Dermis blood vessel endothelial cell (primary cell): ENCODE measurements at regions not wholly inside any gene's neighbourhood (a gene's known extent, or its start where the extent isn't known, plus 50 kb on each side); places are given as distances from the start of the nearest gene placed in this dataset.
"Not testable (repeated sequence)": the region's sequence is repeated elsewhere in the genome, so short reads cannot be mapped to it uniquely, and the experiment has no call there.

Experiments
- DNase-seq: peaks from one replicate; pipeline ENCODE4 v3.0.0; 2010

DNA sequence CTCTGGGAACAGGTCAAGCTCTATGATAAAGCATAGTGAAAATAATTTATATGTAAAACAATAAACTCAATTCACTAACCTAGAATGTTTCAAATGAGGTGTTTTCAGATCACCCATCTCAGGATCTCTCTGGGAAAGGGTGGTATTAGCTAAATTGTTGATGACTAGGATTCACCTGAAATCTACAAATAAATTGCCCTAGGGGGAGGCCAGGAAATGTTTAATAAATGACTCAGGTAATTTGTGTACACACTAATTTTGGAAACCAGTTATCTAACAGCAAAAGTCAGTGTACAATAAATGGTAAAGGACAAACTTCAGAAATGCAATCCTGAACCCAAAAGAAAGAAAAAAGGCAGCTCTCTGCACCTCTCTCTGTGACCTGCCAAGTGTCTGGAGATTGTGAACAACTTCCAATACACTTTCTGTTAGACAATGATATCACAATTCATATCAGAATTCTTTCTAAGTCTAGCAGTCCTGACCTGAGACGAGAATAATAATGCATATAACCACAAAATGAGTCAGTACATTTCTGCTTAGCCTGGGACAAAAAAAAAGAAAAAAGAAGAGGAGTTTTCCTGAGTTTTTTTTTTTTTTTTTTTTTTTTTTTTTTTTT lies 760.0 kb downstream of the EPHA4 start:
- DNase-seq = no peak

DNA sequence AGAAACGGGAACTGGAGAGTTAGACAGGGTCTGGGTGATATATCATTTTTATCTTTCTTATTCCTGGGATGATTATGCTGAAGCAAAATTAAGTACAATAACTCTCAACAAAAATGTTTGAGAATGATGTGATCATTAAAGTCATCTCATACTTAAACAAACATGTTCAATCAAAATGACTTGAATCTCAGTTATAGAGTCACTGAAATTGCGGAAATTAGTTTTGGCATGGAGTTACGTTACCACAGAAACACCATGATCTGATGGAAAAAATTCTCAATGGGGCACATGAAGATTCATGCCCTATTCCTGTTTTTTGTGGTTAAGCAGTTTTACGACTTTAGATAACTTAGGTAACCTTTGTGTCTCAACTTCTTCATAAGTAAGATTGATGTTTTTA lies 757.7 kb downstream of the EPHA4 start:
- DNase-seq = no peak

- no peak for DNase-seq
Observed at GRCh38 chr2:220815698-220816097, 756.4 kb downstream of the EPHA4 start.

DNA sequence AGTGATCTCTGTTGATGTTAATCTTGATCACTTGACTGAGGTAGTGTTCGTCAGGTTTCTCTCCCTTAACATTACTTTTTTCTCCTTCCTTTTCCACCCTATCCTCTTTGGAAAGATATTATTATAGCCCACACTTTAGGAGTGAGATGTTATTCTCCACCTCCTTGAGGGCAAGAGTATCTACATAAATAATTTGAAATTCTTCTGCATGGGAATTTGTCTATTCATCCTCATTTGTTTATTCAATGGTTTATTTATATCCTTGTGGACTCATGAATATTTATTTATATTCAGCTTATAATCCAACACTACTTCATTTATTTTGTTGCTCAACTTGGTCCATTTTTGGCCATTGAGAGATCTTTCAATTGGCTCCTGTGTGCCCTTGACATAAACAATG lies 750.4 kb downstream of the EPHA4 start:
- DNase-seq = no peak

GRCh38 chr2:220823590-220823989 lies 748.5 kb downstream of the EPHA4 start:
- DNase-seq = not testable (repeated sequence)

GRCh38 chr2:220833446-220833845 lies 738.7 kb downstream of the EPHA4 start:
- DNase-seq = no peak

DNA sequence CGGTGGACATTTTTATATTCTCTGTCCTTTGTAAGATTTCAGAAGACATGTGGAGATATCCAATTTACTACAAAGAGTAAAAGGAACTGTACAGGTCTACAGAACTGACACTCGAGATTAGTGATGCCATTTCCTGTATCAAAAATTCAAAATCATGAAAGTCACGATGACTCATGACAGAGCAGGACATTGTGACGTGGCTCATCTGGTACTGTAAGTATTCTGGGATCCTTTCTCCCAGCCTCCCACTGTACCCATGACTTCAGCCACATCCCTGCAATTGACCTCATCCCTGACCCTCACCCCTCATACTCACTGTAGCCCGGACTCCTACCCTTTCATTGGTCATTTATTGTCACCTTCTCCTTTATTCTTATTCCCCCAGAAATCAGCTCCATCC lies 736.5 kb downstream of the EPHA4 start:
- DNase-seq = no peak

- DNase-seq = no peak
Observed at GRCh38 chr2:220837226-220837625, 734.9 kb downstream of the EPHA4 start.

DNA sequence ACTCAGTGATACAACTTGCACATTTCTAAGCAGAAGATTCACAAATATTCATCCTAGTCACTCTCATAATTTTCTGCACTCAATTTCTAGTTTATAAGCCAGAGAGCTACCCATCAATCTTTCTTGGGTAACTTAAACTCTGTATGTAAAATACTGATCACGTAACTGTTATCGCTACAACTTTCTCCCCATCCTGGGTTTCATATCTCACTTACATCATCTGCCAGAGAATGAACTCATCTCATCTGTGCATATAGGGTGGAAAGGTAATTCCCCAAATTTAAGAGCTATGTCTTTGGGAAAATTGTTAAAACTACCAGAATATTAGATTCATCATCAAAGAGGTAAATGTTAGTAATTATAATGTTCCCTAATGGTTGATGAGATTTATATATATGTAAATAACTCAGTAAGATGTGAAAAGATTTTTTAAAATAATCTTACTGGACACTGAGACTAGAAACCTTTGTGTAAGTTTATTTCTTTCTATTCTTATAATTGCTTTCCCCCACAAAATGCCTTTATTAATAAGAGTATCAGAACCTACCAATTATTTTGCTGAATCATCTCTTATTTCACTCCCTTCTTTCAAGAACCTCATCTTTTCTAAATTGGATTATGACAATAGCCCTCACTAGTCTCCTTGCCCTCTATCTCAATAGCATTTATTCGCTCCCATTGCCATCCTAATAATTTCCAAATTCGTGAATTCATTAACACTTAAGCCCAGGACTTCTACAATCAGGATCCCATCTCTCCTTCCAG lies 729.0 kb downstream of the EPHA4 start:
- no peak for DNase-seq

DNA sequence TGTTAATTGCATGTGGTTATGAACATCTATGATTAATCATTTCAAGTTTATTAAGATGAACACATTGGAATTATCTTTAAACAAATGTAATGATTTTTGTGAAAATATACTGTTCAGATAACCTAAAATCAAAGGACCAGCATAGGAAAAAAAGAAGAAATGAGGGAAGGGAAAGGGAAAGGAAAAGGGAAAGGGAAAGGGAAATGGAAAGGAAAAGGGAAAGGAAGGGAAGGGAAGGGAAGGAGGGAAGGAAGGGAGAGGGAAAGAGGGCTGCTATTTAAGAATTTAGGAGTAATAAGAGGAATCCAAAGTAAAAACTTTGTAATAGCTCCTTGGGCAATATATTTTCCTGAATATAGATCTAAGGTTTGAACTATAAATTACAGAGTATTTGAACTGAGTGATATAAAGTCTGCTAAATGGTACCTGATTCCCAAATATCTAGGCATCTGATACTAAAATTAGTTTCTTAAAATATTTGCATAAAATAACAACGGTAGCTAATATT lies 726.3 kb downstream of the EPHA4 start:
- DNase-seq = no peak

DNA sequence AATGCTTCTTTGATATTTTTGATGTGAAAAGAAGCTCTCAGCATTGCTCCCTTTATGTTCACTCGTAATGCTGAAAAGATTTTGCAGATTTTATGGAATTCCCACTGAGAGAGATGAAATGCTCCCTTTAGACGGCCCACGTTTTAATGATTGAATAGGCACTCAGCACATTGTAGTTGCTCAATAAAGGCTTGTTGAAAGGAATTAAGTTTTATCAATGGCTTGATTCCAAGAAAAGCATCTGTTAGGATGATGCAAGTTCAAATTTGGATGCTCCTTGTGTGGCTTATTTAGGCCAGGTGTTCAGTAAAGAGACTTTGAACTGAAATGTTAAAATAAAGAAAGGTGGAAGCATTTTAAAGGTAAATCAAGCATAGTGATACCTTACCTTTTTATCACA lies 725.1 kb downstream of the EPHA4 start:
- DNase-seq = no peak

- no peak for DNase-seq
Observed at GRCh38 chr2:220847589-220847988, 724.5 kb downstream of the EPHA4 start.

- no peak for DNase-seq
Observed at GRCh38 chr2:220849433-220849832, 722.7 kb downstream of the EPHA4 start.

DNA sequence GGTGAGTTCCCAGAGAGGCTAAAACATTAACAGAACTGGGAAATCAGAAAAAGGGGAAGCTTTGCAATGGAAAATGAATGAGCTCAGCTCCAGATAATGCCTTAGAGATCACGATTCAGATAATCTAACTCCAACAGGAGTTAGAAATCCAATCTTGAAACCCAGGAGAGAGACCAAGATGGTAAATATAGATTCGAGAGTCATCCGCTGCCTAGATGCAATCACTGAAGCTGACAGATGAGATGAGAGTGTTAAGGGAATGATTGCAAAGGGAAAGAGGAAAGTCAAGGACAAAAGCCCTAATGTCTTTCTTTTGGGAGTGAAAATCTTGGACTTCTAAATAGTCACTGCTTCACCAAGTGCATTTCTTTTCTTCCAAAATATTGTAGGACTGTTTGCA lies 722.0 kb downstream of the EPHA4 start:
- DNase-seq = no peak

- DNase-seq = no peak
Observed at GRCh38 chr2:220855296-220855695, 716.8 kb downstream of the EPHA4 start.

- DNase-seq = no peak
Observed at GRCh38 chr2:220856486-220856885, 715.6 kb downstream of the EPHA4 start.

- DNase-seq = no peak
Observed at GRCh38 chr2:220857368-220857767, 714.7 kb downstream of the EPHA4 start.

- no peak for DNase-seq
Observed at GRCh38 chr2:220858101-220858500, 714.0 kb downstream of the EPHA4 start.

DNA sequence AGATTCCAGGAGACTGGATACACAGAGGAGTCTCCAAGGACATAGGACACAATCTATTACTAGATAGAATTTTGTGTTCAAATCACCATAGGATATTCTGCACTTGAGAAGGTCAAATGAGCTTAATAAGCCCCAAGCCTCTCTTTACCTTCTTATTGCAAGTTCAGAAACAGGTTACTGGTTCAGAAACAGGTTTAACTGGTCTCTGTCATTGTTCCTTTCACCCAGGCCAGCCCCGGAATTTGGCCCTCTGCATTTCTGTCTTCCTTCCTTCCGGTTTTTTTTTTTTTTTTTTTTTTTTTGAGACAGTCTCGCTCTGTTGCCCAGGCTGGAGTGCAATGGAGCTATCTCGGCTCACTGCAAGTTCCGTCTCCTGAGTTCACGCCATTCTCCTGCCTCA lies 700.2 kb downstream of the EPHA4 start:
- no peak for DNase-seq

- no peak for DNase-seq
Observed at GRCh38 chr2:220876080-220876824, 695.9 kb downstream of the EPHA4 start.

DNA sequence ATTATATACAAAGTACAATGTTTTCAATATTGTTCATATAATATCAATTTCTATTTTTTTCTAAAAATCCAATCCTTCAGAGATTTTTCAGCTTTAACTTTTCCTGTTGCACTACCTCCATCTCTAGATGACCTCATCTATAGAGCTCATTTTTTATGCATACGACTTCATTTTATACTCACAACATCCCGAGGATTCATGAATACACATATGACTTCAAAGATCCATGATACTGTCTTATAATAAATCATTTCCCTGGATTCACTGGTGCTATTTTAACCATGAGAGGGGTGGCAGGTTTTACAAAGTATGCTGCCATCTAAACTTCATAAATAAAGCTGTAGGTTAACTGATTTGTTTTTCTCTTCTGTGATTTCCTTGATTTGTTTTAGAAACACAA lies 694.6 kb downstream of the EPHA4 start:
- DNase-seq = no peak

- no peak for DNase-seq
Observed at GRCh38 chr2:220877897-220878296, 694.2 kb downstream of the EPHA4 start.
